HG03064 (cell line): ENCODE measurements at regions not wholly inside any gene's neighbourhood (a gene's known extent, or its start where the extent isn't known, plus 50 kb on each side); places are given as distances from the start of the nearest gene placed in this dataset.

Experiments used
- ATAC-seq: cut with Tn5 transposase; IDR thresholded peaks from one replicate; pipeline ENCODE4 v1.9.1; 2021; ENCODE audit warnings: low read depth; ENCODE audit not compliant: unreplicated experiment

GRCh38 chr1:221632072-221632471, 109.8 kb downstream of the DUSP10 start:
- no peak for ATAC-seq

GRCh38 chr1:221633841-221634409, 108.0 kb downstream of the DUSP10 start:
- ATAC-seq, result no peak

- no peak for ATAC-seq
Observed at GRCh38 chr1:221634606-221635005, 107.3 kb downstream of the DUSP10 start.

GRCh38 chr1:221635305-221635704, 106.6 kb downstream of the DUSP10 start:
- ATAC-seq, result no peak

- no peak for ATAC-seq
Observed at GRCh38 chr1:221636096-221636495, 105.8 kb downstream of the DUSP10 start.

GRCh38 chr1:221636967-221637366, 104.9 kb downstream of the DUSP10 start:
- no peak for ATAC-seq

- ATAC-seq, result no peak
Observed at GRCh38 chr1:221637641-221638041, 104.2 kb downstream of the DUSP10 start.

GRCh38 chr1:221638595-221638994, 103.3 kb downstream of the DUSP10 start:
- ATAC-seq, result no peak

- ATAC-seq, result no peak
Observed at GRCh38 chr1:221641811-221642210, 100.1 kb downstream of the DUSP10 start.

- ATAC-seq, result peak; percentile 67
Observed at GRCh38 chr1:221643404-221644144, 98.3 kb downstream of the DUSP10 start.

GRCh38 chr1:221644145-221644448, 97.8 kb downstream of the DUSP10 start:
- peak; percentile 29 for ATAC-seq

- ATAC-seq, result no peak
Observed at GRCh38 chr1:221644663-221645258, 97.1 kb downstream of the DUSP10 start.

GRCh38 chr1:221648201-221648600, 93.7 kb downstream of the DUSP10 start:
- ATAC-seq, result no peak
